GM03348 (cell line): ENCODE measurements at regions not wholly inside any gene's neighbourhood (a gene's known extent, or its start where the extent isn't known, plus 50 kb on each side); places are given as distances from the start of the nearest gene placed in this dataset.
"Not testable (repeated sequence)": the region's sequence is repeated elsewhere in the genome, so short reads cannot be mapped to it uniquely, and the experiment has no call there.

Source experiments
- DNase-seq: peaks from one replicate; pipeline ENCODE4 v3.0.0; 2012; ENCODE audit warnings: low spot score

- DNase-seq, result no peak
These were observed 512.1 kb upstream of the ROBO2 start for GRCh38 chr3:76527773-76528172.

GRCh38 chr3:76532158-76532822 is 507.6 kb upstream of the ROBO2 start:
- no peak for DNase-seq

- not testable (repeated sequence) for DNase-seq
These were observed 506.2 kb upstream of the ROBO2 start for GRCh38 chr3:76533710-76534109.

GRCh38 chr3:76537857-76538256 is 502.0 kb upstream of the ROBO2 start:
- not testable (repeated sequence) for DNase-seq

- DNase-seq, result no peak
These were observed 492.2 kb upstream of the ROBO2 start for GRCh38 chr3:76547674-76548073.

DNA sequence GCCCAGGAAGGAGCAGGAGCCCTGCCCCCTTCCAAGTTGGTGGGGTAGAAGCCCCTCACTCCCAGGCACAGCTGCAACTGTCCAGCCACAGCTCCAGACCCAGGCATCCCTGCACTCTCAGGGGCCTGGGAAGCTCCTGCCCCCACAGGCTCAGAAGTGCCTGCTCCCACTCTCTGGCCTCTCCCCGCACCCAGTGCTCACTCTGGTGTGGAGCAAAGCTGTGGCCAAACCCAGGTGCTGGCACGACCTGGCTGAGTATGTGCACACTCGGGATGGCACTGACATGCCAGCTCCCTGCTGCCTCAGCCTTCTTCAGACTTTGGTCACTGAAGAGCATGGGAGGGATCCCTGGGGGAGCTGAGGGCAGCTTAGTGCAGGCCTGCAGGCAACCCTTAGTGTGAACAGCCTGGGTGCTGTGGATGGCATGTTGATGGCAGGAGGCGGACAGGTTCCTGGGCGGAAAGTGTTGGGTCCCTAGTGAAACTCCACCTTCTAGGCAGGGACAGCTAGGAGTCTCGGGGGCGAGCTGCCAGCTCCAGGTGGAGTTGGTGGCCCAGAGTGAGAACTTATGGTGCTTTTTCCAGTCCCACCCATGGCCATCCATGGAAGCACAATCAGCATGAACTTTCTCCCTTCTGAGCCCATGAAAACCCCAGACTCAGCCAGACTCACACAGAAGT is 489.2 kb upstream of the ROBO2 start:
- DNase-seq, result no peak

GRCh38 chr3:76551739-76552138 is 488.2 kb upstream of the ROBO2 start:
- DNase-seq, result no peak

- DNase-seq, result no peak
These were observed 487.2 kb upstream of the ROBO2 start for GRCh38 chr3:76552653-76553052.

DNA sequence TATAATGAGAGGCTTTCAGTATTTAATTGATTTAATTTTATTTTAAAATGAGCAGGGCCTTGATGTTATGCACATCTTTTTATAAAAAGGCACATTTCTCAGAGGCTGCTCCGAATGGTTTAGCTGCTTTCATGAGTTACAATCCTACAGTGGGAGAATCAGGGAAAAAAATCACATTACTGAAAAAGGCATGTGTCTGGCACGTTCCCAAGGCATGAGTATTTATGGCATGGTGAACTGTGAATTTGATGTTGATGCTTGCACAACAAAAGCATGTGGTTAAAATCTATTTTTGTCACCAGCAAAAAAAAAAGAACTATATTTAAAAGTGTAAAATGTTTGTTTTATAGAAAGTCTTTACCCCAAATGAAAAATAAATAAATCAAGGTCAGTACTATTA is 485.2 kb upstream of the ROBO2 start:
- no peak for DNase-seq

GRCh38 chr3:76561494-76562236 is 478.2 kb upstream of the ROBO2 start:
- DNase-seq, result no peak

- DNase-seq, result no peak
These were observed 474.2 kb upstream of the ROBO2 start for GRCh38 chr3:76565496-76566210.

DNA sequence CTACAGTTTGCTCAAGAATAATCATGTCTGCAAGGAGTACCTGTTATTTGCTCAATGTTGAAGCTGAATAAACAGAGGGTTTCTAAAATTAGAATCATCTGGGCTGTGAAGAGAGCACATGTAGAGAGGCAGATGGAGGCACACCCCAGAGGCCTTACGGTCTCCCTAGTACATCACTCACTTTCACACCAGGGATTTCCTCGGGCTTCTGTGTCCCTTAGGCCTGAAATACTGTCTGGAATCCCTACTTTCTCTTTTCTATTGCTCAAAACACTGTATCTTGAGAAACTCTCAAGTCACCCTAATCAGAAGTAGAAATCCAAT is 473.7 kb upstream of the ROBO2 start:
- no peak for DNase-seq

DNA sequence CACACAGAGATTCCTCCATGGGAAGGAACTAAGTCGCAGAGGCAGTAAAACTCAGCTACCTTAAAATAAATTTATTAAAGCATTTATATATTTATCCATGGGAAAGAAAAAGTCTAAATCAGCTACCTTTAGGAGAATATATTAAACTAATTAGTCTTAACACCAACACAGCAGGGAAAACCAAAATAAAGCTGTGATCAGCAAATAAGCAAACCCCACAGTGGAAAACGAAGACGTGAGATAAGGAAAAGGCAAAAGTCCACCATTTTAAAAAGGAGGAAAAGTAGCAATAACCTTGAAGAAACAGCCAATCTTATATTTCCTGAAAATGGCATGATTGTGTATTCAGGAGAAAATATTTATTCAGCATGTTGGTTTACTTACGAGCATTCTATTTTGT is 473.0 kb upstream of the ROBO2 start:
- DNase-seq, result no peak

- DNase-seq, result peak; percentile 10
These were observed 469.4 kb upstream of the ROBO2 start for GRCh38 chr3:76570436-76571057.

DNA sequence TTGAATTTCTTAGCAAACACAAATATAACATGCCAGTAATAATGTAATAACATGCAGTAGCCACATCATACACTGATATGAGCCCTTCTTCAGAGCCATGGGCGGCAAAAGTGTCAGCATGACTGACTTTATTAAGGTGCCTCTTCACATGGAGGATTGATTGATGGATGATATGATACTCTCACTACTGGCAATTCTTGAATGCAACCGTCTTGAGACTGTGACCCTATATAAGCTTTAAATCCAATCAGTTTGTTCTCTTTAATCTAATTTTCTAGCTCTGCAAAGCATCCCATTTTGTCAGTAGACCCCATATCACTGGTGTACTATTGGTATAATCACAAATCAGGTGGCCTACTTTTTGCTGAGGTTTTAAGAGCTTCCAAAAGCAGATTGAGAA is 463.7 kb upstream of the ROBO2 start:
- DNase-seq, result no peak

GRCh38 chr3:76582098-76582497 is 457.8 kb upstream of the ROBO2 start:
- DNase-seq, result no peak

GRCh38 chr3:76582632-76583378 is 457.1 kb upstream of the ROBO2 start:
- DNase-seq, result no peak

DNA sequence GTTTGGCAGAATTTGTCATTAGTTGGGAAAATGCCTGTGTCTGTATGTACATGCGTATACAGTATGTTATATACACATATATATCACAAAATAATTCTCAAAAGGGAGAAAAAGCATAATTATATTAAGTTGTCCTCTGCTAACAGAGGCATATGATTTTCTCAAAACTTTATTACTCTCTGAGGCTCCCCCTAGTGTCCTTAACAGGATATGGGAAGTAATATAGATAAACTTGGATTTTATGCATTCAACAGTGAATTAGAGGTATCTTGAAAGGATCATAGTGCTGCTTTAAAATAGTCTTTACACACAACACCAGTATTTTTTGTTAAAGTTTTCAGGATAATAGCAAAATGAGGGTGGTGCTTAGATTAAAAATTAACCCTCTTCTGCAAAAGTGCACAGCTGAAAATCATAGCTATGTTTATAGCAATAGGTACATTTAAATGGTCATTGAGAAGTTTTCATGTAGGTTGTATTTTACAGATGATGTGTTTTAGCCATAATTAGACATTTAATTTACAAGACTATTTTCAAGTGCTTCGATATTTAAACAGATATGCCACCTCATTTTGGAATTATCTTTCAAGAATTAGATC is 454.0 kb upstream of the ROBO2 start:
- peak; percentile 38 for DNase-seq

- no peak for DNase-seq
These were observed 453.4 kb upstream of the ROBO2 start for GRCh38 chr3:76586471-76586870.

- DNase-seq, result no peak
These were observed 429.7 kb upstream of the ROBO2 start for GRCh38 chr3:76610150-76610549.

- no peak for DNase-seq
These were observed 424.2 kb upstream of the ROBO2 start for GRCh38 chr3:76615719-76616118.
